ENCODE measurements at regions not wholly inside any gene's neighbourhood (a gene's known extent, or its start where the extent isn't known, plus 50 kb on each side); places are given as distances from the start of the nearest gene placed in this dataset.

GRCh38 chr13:110054041-110054440 is 252.9 kb downstream of the COL4A1 start:
- 91% methylated on average over 13 of the region's 13 CpGs; no CpG with 5 or more reads in 1 of the 2 experiments for WGBS, 2 experiments (ENCODE audit: extremely low coverage in 1 of 2, insufficient coverage in 1 of 2, insufficient read length in 1 of 2, insufficient replicate concordance in 2 of 2, low coverage in 1 of 2, low lambda C conversion rate in 2 of 2, missing lambda C conversion rate in 1 of 2)
- ChIA-PET CTCF (ENCODE audit: partially characterized antibody) (no interaction called here), POLR2A (ENCODE audit: partially characterized antibody) (no interaction called here)
- DNase-seq (ENCODE audit: low read depth in 1 of 2, low spot score in 2 of 2) (no peak), FAIRE-seq (no peak)
- no peak overlapping the region for H3K4me2 ChIP-seq (ENCODE audit: insufficient read depth in 1 of 2, low read depth in 2 of 2, low read length in 2 of 2)
- no peak overlapping the region for H3K4ac ChIP-seq (replicated peaks; ENCODE audit: insufficient read length, low read depth, low read length)
- H3K18ac ChIP-seq (ENCODE audit: extremely low read depth, low read length), result no peak overlapping the region
- H3K79me2 ChIP-seq (ENCODE audit: control insufficient read depth in 1 of 2, insufficient read depth in 2 of 2, low read length in 2 of 2), result no peaks in the 10 kb centered on the region
- H3K4me1 ChIP-seq (replicated peaks in 1 of 4; ENCODE audit: control insufficient read depth in 3 of 4, insufficient read depth in 4 of 4, low read length in 3 of 4), result no peaks in the 10 kb centered on the region
- H4K20me1 ChIP-seq (replicated peaks in 1 of 2; ENCODE audit: control insufficient read depth in 1 of 2, insufficient read depth in 2 of 2, low read length in 2 of 2), result no peaks in the 10 kb centered on the region
- H2BK20ac ChIP-seq (ENCODE audit: low read length), result no peak overlapping the region
- H3K36me3 ChIP-seq (ENCODE audit: control insufficient read depth in 2 of 4, insufficient read depth in 4 of 4, low read length in 3 of 4), result no peaks in the 10 kb centered on the region
- no peak overlapping the region for H2BK120ac ChIP-seq (replicated peaks; ENCODE audit: low read depth, low read length)
- no peak overlapping the region for H2BK5ac ChIP-seq (ENCODE audit: low read depth, low read length)
- H3K23ac ChIP-seq (ENCODE audit: insufficient read length), result no peak overlapping the region
- no peaks in the 10 kb centered on the region for H3K27me3 ChIP-seq (replicated peaks in 1 of 4; ENCODE audit: control insufficient read depth in 3 of 4, extremely low read depth in 1 of 4, insufficient read depth in 3 of 4, low read length in 3 of 4)
- no peak overlapping the region for H4K5ac ChIP-seq (ENCODE audit: insufficient read length, low read depth, low read length)
- no peak for TF ChIP-seq SIN3A (conservative IDR thresholded peaks at IDR 0.05 in 1 of 2, IDR thresholded peaks at IDR 0.05 in 1 of 2; ENCODE audit: low read depth in 1 of 2, low read length in 2 of 2)
- TF ChIP-seq SP4 (IDR thresholded peaks at IDR 0.05; ENCODE audit: low read length), result no peak
- TF ChIP-seq POLR2A (IDR thresholded peaks at IDR 0.05; ENCODE audit: control extremely low read depth in 1 of 2, low read depth in 2 of 2, low read length in 2 of 2), result no peak
- no peak for TF ChIP-seq SUZ12 (IDR thresholded peaks at IDR 0.05; ENCODE audit: low read length)
- TF ChIP-seq EZH2 (IDR thresholded peaks at IDR 0.05; ENCODE audit: low read depth, low read length, severe bottlenecking), result no peak
- TF ChIP-seq RAD21 (IDR thresholded peaks at IDR 0.05 in 1 of 2, conservative IDR thresholded peaks at IDR 0.05 in 1 of 2; ENCODE audit: low read depth in 2 of 2, low read length in 2 of 2), result no peak
- TF ChIP-seq SAP30 (IDR thresholded peaks at IDR 0.05; ENCODE audit: insufficient read depth, insufficient replicate concordance, low read length), result no peak
- TF ChIP-seq CHD1 (IDR thresholded peaks at IDR 0.05; ENCODE audit: low read depth, low read length), result no peak
- no peak overlapping the region for H3K27ac ChIP-seq (ENCODE audit: low read depth, low read length)
- no peak overlapping the region for H4K8ac ChIP-seq (ENCODE audit: extremely low read depth, insufficient read depth, low read length)
- H3K23me2 ChIP-seq (ENCODE audit: low read depth, low read length), result no peaks in the 10 kb centered on the region
- no peak overlapping the region for H2AK5ac ChIP-seq (ENCODE audit: low read depth, low read length)
- no peak overlapping the region for H4K91ac ChIP-seq (replicated peaks; ENCODE audit: insufficient read length, low read length)
- no peaks in the 10 kb centered on the region for H3K9me3 ChIP-seq (ENCODE audit: insufficient read depth in 2 of 2, low read depth in 1 of 2, low read length in 1 of 2)
- no peak overlapping the region for H2BK12ac ChIP-seq (ENCODE audit: low read depth, low read length)
- H3K56ac ChIP-seq (replicated peaks; ENCODE audit: insufficient read length, low read depth, low read length), result no peak overlapping the region
- H2BK15ac ChIP-seq (ENCODE audit: low read length), result no peak overlapping the region
- no peaks in the 10 kb centered on the region for H3K79me1 ChIP-seq (ENCODE audit: low read depth, low read length)
- no peak overlapping the region for H3K14ac ChIP-seq (ENCODE audit: insufficient read length)
- no peak overlapping the region for H2AFZ ChIP-seq (ENCODE audit: low read length)
- H3K9ac ChIP-seq (replicated peaks in 1 of 4; ENCODE audit: extremely low read depth in 1 of 4, low read depth in 3 of 4, low read length in 3 of 4), result no peak overlapping the region
- H3K4me3 ChIP-seq (ENCODE audit: extremely low read depth in 1 of 4, insufficient read depth in 2 of 4, low read depth in 3 of 4, low read length in 4 of 4), result no peak overlapping the region

All from H1 (cell line).